Dedifferentiated amniotic fluid mesenchymal stem cell (primary cell): ENCODE measurements at regions not wholly inside any gene's neighbourhood (a gene's known extent, or its start where the extent isn't known, plus 50 kb on each side); places are given as distances from the start of the nearest gene placed in this dataset.

ENCODE experiments used
- DNase-seq: peaks from one replicate; pipeline ENCODE4 v3.0.0-alpha.2; 2016; ENCODE audit errors: extremely low spot score

GRCh38 chr6:44062771-44063560 lies 64.3 kb downstream of the MRPL14 start:
- no peak for DNase-seq

GRCh38 chr6:44062105-44062770 lies 65.0 kb downstream of the MRPL14 start:
- DNase-seq, result no peak

- no peak for DNase-seq
Observed at GRCh38 chr6:44061375-44062104, 65.7 kb downstream of the MRPL14 start.

- DNase-seq, result no peak
Observed at GRCh38 chr6:44060612-44061374, 66.5 kb downstream of the MRPL14 start.

- DNase-seq, result no peak
Observed at GRCh38 chr6:44059359-44060346, 67.6 kb downstream of the MRPL14 start.

GRCh38 chr6:44058617-44059358 lies 68.5 kb downstream of the MRPL14 start:
- DNase-seq, result peak; percentile 97

GRCh38 chr6:44057931-44058616 lies 69.2 kb downstream of the MRPL14 start:
- peak; percentile 61 for DNase-seq

- no peak for DNase-seq
Observed at GRCh38 chr6:44057238-44057930, 69.9 kb downstream of the MRPL14 start.

- no peak for DNase-seq
Observed at GRCh38 chr6:44056392-44057237, 70.6 kb downstream of the MRPL14 start.

GRCh38 chr6:44054721-44055559 lies 72.3 kb downstream of the MRPL14 start:
- peak; percentile 80 for DNase-seq

GRCh38 chr6:44053760-44054556 lies 73.3 kb downstream of the MRPL14 start:
- no peak for DNase-seq

- DNase-seq, result no peak
Observed at GRCh38 chr6:44053106-44053756, 74.0 kb downstream of the MRPL14 start.

- no peak for DNase-seq
Observed at GRCh38 chr6:44052419-44053023, 74.7 kb downstream of the MRPL14 start.

GRCh38 chr6:44051515-44051914 lies 75.7 kb downstream of the MRPL14 start:
- peak; percentile 64 for DNase-seq

GRCh38 chr6:44050872-44051505 lies 76.3 kb downstream of the MRPL14 start:
- no peak for DNase-seq
